Stomach smooth muscle (tissue), 2 donors: ENCODE measurements at regions not wholly inside any gene's neighbourhood (a gene's known extent, or its start where the extent isn't known, plus 50 kb on each side); places are given as distances from the start of the nearest gene placed in this dataset.

Source experiments
- H3K27ac ChIP-seq: one replicate; pipeline ENCODE4 v1.7.0; 2013; ENCODE audit warnings: mild to moderate bottlenecking, low read length, inconsistent platforms
- H3K27me3 ChIP-seq, 2 donors: one replicate each; pipeline ENCODE4 v1.7.0; 2013; ENCODE audit warnings: low read length in 2 of 2; ENCODE audit not compliant: insufficient read depth in 2 of 2, control insufficient read depth in 1 of 2
- H3K36me3 ChIP-seq, 2 donors: one replicate each; pipeline ENCODE4 v1.7.0; 2013; ENCODE audit warnings: low read length in 2 of 2; ENCODE audit not compliant: control insufficient read depth in 2 of 2, insufficient read depth in 2 of 2
- H3K4me1 ChIP-seq: one replicate; pipeline ENCODE4 v1.7.0; 2013; ENCODE audit warnings: low read length; ENCODE audit not compliant: control insufficient read depth, insufficient read depth
- H3K4me3 ChIP-seq, 2 donors: one replicate each; pipeline ENCODE4 v1.7.0; 2013; ENCODE audit warnings: low read length in 2 of 2
- H3K9ac ChIP-seq, 2 donors: one replicate each; pipeline ENCODE4 v1.7.0; 2013; ENCODE audit warnings: low read length in 2 of 2, mild to moderate bottlenecking in 1 of 2
- H3K9me3 ChIP-seq, 2 donors: one replicate each; pipeline ENCODE4 v1.7.0; 2013; ENCODE audit warnings: low read length in 2 of 2; ENCODE audit not compliant: control insufficient read depth in 2 of 2
- donor health status: healthy.
- donor health status: Pancreatic carcinoma.

- H3K9ac ChIP-seq = no peak overlapping the region
- H3K9me3 ChIP-seq = no peaks in the 10 kb centered on the region
- no peak overlapping the region for H3K4me3 ChIP-seq
- H3K27me3 ChIP-seq = peaks cover 4 to 7% of the 10 kb centered on the region in 2 donors
- no peaks in the 10 kb centered on the region for H3K4me1 ChIP-seq
- no peaks in the 10 kb centered on the region for H3K36me3 ChIP-seq
- no peak overlapping the region for H3K27ac ChIP-seq
Measured at GRCh38 chr5:179416114-179416822, 71.0 kb upstream of the ADAMTS2 start.

GRCh38 chr5:179415291-179416060 lies 70.2 kb upstream of the ADAMTS2 start:
- Histone ChIP-seq H3K4me1 (no peaks in the 10 kb centered on the region), H3K36me3 (no peaks in the 10 kb centered on the region), H3K9me3 (no peaks in the 10 kb centered on the region), H3K27me3 (peaks cover 4 to 7% of the 10 kb centered on the region in 2 donors), H3K27ac (no peak overlapping the region), H3K9ac (no peak overlapping the region), H3K4me3 (no peak overlapping the region)

GRCh38 chr5:179414459-179415261 lies 69.4 kb upstream of the ADAMTS2 start:
- H3K9ac ChIP-seq = no peak overlapping the region
- H3K27ac ChIP-seq = no peak overlapping the region

GRCh38 chr5:179413711-179414458 lies 68.6 kb upstream of the ADAMTS2 start:
- H3K4me3 ChIP-seq = no peak overlapping the region
- H3K36me3 ChIP-seq = no peaks in the 10 kb centered on the region
- H3K9ac ChIP-seq = no peak overlapping the region
- no peak overlapping the region for H3K27ac ChIP-seq
- peaks cover 4 to 7% of the 10 kb centered on the region in 2 donors for H3K27me3 ChIP-seq
- no peaks in the 10 kb centered on the region for H3K9me3 ChIP-seq
- no peaks in the 10 kb centered on the region for H3K4me1 ChIP-seq

More at GRCh38 chr5:179414459-179415261, 69.4 kb upstream of the ADAMTS2 start:
- Histone ChIP-seq H3K4me1 (no peaks in the 10 kb centered on the region), H3K9me3 (no peaks in the 10 kb centered on the region), H3K27me3 (peaks cover 4 to 7% of the 10 kb centered on the region in 2 donors), H3K4me3 (no peak overlapping the region), H3K36me3 (no peaks in the 10 kb centered on the region)

GRCh38 chr5:179413086-179413690 lies 67.9 kb upstream of the ADAMTS2 start:
- Histone ChIP-seq H3K4me1 (no peaks in the 10 kb centered on the region), H3K27ac (no peak overlapping the region), H3K36me3 (no peaks in the 10 kb centered on the region), H3K27me3 (peaks cover 4 to 7% of the 10 kb centered on the region in 2 donors), H3K9me3 (no peaks in the 10 kb centered on the region), H3K4me3 (no peak overlapping the region), H3K9ac (no peak overlapping the region)

- Histone ChIP-seq H3K4me1 (no peaks in the 10 kb centered on the region), H3K4me3 (no peak overlapping the region), H3K9ac (no peak overlapping the region), H3K9me3 (no peaks in the 10 kb centered on the region), H3K27ac (no peak overlapping the region), H3K36me3 (no peaks in the 10 kb centered on the region), H3K27me3 (peaks cover 0 to 2% of the 10 kb centered on the region in 2 donors)
Measured at GRCh38 chr5:179411161-179411841, 66.0 kb upstream of the ADAMTS2 start.

- Histone ChIP-seq H3K27ac (no peak overlapping the region), H3K9me3 (no peaks in the 10 kb centered on the region), H3K27me3 (peaks cover 0 to 2% of the 10 kb centered on the region in 2 donors)
Measured at GRCh38 chr5:179410291-179411160, 65.3 kb upstream of the ADAMTS2 start.

GRCh38 chr5:179409806-179410205 lies 64.5 kb upstream of the ADAMTS2 start:
- Histone ChIP-seq H3K27me3 (no peaks in the 10 kb centered on the region), H3K9me3 (no peaks in the 10 kb centered on the region), H3K4me1 (no peaks in the 10 kb centered on the region), H3K27ac (no peak overlapping the region), H3K36me3 (no peaks in the 10 kb centered on the region), H3K9ac (no peak overlapping the region), H3K4me3 (no peak overlapping the region)

More at GRCh38 chr5:179410291-179411160, 65.3 kb upstream of the ADAMTS2 start:
- H3K4me3 ChIP-seq = no peak overlapping the region
- H3K9ac ChIP-seq = no peak overlapping the region
- H3K4me1 ChIP-seq = no peaks in the 10 kb centered on the region
- no peaks in the 10 kb centered on the region for H3K36me3 ChIP-seq

- H3K4me3 ChIP-seq = no peak overlapping the region
- no peak overlapping the region for H3K27ac ChIP-seq
- H3K27me3 ChIP-seq = no peaks in the 10 kb centered on the region
- H3K4me1 ChIP-seq = no peaks in the 10 kb centered on the region
- no peak overlapping the region for H3K9ac ChIP-seq
- H3K36me3 ChIP-seq = no peaks in the 10 kb centered on the region
- H3K9me3 ChIP-seq = no peaks in the 10 kb centered on the region
Measured at GRCh38 chr5:179408611-179409010, 63.4 kb upstream of the ADAMTS2 start.
